Retina (tissue), 1 donor: ENCODE measurements at regions not wholly inside any gene's neighbourhood (a gene's known extent, or its start where the extent isn't known, plus 50 kb on each side); places are given as distances from the start of the nearest gene placed in this dataset.

Source experiments
- DNase-seq: peaks from one replicate; pipeline ENCODE4 v3.0.0-alpha.2; 2016

- no peak for DNase-seq
Measured at GRCh38 chrX:99705701-99706100, 704.4 kb downstream of the PCDH19 start.

GRCh38 chrX:99703473-99703872 lies 706.6 kb downstream of the PCDH19 start:
- no peak for DNase-seq

DNA sequence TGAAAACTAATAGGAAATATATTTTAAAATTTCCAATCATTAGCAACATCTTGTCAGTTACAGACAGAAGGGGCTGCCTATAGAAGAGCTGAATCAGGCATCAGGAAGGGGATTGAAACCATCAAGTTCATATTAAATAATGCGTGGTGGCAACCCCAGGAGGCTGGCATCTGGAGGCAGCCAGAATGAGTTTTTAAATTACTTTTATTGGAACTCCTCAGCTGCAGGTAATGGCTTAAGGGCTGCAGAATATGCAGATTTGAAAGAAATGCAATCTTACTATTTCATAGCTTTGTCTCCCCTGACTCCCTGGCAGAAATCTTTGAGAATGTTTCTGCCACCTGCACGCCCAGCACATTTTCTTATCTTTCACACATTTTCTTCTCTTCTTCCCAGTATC lies 711.6 kb downstream of the PCDH19 start:
- DNase-seq: no peak

GRCh38 chrX:99663136-99663535 lies 746.9 kb downstream of the PCDH19 start:
- DNase-seq: no peak

GRCh38 chrX:99654188-99654587 lies 755.9 kb downstream of the PCDH19 start:
- no peak for DNase-seq

DNA sequence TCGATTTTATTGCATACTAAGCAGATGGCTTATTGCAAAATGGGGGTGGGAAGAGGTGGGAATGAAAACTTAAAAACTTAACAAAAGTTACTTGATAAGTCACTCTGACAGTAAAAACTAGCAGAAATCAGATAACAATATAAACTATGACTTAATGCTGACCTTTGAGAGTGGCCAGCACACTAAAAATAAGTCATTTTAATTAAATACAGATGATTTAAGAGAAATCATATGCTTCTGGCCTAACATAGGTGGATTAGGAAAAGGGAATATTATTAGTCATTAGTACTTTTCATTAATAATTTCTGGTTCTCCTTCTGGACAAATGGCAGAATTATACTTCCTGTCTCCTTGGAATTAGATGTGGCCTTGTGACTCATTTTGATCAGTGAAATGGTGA lies 756.7 kb downstream of the PCDH19 start:
- DNase-seq: no peak

DNA sequence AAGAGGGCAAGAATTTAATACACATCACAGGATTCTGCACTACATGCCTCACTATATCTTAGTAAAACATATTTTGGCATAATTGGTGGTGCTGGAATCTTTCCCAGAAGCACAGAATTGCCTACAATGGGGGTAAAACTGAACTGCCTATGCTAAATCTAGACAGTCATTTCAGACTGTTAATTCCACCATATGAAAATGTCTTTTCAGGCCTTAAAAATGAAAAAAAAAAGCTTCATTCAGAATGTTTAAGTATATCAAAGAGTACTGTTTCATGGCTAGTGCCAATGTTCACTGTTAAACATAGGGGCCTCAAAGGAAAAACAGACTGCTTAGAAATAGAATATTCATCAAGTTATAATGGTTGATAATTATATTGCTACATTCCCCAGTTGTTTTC lies 797.0 kb downstream of the PCDH19 start:
- no peak for DNase-seq

DNA sequence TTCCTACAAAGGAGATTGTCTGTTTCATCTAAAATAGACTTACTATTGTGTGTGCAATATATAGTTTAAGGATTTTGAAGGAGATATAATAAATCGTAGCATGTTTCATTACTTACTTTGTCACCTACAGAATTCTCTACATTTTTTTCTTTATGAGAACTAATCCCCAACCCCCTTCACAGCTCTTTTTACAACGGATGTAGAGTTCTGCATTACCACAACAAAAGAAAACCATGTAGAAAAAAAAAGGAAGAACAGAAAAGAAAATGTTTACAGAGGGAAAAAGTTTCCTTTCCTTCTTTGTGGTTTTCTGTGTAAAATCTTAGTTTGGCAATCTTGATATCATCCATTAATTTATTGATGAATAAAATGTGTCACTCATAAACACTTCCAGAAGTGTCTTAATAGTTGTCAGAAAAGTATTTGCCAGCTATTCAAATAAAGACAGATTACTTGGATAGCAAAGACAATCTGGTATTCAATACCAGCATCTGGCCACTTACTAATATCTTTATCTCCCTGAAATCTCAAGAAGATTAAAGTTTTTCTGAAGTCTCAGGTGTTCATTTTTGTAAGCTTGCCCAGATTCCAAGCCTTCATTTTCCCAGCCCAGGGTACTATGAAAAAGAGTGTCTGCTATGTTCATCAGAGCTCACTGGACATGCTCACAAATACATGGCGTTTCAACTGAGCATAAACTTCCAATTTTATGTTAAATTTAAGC lies 806.8 kb downstream of the PCDH19 start:
- no peak for DNase-seq

DNA sequence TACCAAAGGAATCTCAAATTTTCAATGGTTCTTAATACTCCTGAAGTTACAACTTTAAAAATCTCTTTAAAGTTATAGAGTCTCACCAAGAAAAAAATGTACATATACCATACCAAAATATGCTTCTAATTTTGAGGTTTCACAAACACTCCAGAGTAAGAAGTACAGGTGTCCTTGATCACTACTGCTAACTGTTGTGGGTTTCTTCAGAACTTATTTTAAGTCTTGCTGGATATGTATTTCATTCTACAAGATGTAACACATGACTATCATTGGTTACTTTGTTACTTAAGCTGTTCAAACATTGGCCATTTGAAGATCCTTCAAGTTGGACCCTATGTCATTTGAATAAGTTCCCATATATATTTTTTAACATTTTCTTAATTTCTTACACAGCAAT lies 808.0 kb downstream of the PCDH19 start:
- no peak for DNase-seq

GRCh38 chrX:99588936-99589335 lies 821.1 kb downstream of the PCDH19 start:
- no peak for DNase-seq

- no peak for DNase-seq
Measured at GRCh38 chrX:99572711-99573110, 837.4 kb downstream of the PCDH19 start.

GRCh38 chrX:99549381-99549780 lies 860.7 kb downstream of the PCDH19 start:
- no peak for DNase-seq

DNA sequence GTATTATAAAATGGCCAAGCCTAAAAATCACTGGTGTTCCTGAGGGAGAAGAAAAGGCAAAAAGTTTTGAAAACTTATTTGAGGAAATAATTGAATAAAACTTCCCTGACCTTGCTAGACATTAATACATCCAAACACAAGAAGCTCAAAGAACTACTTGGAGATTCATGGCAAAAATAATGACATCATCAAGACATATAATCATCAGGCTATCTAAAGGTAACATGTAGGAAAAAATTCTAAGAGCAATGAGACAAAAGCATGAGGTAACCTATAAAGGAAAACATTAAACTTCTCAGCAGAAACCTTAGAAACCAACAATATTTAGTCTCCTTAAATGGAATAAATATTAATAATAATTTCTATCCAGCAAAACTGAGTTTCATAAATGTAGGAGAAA lies 887.6 kb downstream of the PCDH19 start:
- no peak for DNase-seq

DNA sequence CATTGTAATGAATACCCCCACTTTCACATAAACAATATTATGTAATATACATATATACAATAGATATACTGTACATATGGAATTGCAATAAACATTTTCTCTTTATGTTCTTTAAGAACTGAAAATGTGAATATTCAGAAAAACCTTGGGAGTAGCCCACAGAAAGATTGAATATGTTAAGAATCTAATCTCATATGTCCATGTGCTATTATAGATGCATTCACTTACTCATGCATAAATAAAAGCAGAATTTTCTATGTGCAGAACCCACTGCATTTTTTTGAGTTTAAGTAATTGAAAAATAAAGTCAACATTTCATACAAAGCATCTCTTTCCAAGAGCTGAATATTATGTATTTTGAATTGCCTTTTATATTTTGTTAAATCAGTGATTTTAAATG lies 902.3 kb downstream of the PCDH19 start:
- DNase-seq: no peak

GRCh38 chrX:99495453-99495852 lies 914.6 kb downstream of the PCDH19 start:
- no peak for DNase-seq

DNA sequence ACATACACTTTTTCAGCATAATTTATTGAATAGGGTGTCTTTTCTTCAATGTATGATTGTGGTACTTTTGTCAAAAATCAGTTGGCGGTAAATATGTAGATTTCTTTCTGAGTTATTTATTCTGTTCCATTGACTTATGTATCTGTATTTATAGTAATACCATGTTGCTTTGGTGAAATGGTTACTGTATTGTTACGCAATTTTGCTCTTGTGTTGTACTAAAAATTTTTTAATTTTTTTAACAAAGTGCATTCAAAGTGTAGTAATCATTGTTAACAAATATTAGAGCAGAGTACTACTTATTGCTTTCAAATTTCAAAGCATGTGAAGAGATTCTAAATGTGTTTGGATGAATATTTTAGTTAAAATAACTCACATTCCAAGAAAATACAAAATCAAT lies 915.4 kb downstream of the PCDH19 start:
- no peak for DNase-seq

- no peak for DNase-seq
Measured at GRCh38 chrX:99480728-99481127, 929.3 kb downstream of the PCDH19 start.

DNA sequence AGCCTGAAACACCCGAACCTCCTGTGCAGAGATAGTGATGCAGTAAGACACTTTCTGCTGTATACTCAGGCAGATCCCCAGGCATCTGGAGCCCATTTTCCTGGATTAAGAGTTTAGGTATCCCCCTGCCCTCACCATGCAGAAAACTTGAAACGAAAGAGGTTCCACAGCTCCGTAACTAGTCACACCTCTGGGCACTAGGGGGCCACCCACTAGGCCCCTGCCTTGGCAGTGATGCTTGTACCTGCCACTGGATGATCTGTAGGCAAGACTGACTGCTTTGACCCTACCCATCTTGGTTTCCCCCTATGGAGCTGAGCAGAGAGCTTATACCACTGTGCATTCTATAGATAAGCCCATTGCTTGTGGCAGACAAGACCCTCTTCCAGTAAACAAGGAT lies 940.6 kb downstream of the PCDH19 start:
- no peak for DNase-seq

DNA sequence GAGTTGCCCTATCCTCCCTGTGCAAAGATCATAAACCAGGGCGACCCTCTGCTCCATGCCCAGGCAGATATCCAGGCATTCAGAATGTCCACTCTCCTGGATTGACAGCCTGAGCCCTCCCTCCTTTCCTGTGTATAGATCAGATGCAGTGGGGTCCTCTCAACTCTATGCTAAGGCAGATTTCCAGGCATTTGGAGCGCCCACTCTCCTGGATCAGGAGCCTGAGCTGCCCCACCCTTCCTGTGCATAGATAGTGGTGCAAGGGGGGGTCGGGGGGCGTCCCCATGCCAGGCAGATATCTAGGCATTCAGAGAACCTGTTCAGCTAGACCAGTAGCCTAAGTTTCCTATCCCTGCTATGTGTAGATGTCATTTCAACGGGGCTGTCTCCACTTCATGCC lies 941.1 kb downstream of the PCDH19 start:
- no peak for DNase-seq

DNA sequence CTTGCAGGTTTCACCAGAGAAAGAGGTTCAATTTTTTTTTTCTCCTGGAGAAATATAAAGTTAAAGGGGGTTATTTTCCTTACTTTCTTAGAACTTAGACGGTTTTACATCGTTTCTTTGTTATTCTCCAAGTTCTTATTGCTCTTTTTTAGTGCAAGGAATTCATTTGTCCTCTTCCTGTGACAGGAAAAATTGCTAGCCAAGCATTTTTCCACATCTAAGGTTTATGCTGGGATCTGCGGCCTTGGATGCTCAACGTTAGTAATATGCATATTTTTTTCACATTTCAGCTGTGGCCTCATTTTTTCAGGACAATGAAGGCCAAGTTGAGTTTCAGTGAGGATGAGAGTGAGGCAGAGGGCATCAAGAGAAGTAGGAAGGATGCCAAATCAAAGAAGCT lies 948.9 kb downstream of the PCDH19 start:
- no peak for DNase-seq

- no peak for DNase-seq
Measured at GRCh38 chrX:99445336-99445735, 964.7 kb downstream of the PCDH19 start.

DNA sequence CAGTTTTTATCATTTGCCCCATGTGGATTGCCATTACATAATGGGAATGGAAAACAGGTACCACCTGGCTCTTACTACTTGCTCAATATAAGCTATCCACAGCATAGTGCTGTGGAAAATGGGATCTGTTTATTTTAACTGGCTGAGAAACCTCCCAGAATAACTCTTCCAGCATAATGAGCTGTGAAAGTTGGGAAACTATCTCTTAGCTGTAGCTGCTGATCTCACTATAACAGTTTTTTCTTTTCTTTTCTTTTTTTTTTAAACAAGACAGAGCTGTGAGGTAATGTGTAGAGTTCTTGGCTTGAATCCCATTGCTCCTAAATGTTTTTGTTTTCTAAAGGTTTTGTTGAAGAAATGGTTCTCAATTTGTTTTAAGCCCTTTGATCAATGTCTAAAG lies 988.3 kb downstream of the PCDH19 start:
- DNase-seq: no peak

DNA sequence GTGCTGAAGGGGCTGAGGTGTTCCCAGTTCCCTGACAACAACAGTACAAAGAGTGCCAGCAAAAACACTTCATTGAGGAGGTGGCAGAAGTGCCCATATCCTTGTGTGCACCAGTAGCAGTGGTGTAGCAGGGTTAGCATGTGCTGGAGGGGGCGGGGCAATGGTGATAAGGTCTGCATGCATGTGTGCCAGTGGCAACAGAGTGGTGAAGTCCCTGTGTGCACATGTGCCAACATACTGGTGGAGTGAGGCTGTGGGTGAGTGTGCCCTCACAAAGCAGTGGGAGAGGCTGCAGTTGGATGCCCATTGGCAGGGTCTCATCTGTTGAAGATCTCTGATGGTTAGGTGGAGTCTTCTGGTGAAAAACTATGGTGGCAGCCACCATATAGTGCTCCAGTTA lies 994.6 kb downstream of the PCDH19 start:
- no peak for DNase-seq

GRCh38 chrX:99413317-99413716 lies 996.8 kb downstream of the PCDH19 start:
- no peak for DNase-seq

DNA sequence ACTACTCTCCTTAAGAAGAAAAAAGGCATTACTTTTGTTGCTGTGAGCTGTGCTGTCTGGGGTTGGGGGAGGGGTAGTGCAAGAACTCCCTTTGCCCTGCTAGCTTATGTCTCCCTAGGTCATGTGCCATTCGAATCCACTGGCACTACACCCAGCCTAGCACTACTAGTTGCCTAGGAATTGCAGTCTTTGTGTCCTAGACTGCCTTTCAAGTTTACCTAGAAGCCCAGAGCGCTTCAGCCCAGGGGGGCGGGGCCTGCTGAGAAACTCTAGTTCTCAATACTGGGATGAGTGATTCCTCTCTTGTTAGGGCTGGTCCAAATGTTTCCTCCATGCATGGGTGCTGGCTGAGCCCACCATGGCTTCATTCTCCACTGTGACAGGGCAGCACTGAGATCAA lies 1011.5 kb downstream of the PCDH19 start:
- DNase-seq: no peak

DNA sequence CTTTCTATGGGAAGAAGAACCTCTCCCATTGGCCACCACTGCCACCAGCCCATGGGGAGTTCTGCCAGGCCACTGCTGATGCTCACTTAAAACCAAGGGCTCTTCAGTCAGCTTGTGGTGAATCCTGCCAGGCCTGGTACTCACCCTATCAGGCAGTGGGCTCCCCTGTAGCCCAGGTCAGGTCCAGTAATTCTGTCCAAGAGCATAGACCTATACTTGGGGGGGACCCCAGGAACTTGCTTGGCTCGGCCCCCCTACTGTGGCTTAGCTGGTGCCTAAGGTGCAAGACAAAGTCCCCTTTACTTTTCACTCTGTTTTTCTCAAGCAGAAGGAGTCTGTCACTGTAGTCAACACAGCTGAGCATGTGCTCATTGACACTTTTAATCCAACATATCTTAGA lies 1012.2 kb downstream of the PCDH19 start:
- DNase-seq: no peak
